ENCODE measurements at regions not wholly inside any gene's neighbourhood (a gene's known extent, or its start where the extent isn't known, plus 50 kb on each side); places are given as distances from the start of the nearest gene placed in this dataset.

- no peak overlapping the region for H3K56ac ChIP-seq (replicated peaks; ENCODE audit: insufficient read length, low read depth, low read length)
- no peaks in the 10 kb centered on the region for H3K79me1 ChIP-seq (ENCODE audit: low read depth, low read length)
- FAIRE-seq (no peak), DNase-seq (ENCODE audit: low read depth in 1 of 2, low spot score in 2 of 2) (no peak)
- POLR2A ChIA-PET (ENCODE audit: partially characterized antibody): no interaction called here
- no peak overlapping the region for H4K91ac ChIP-seq (replicated peaks; ENCODE audit: insufficient read length, low read length)
- H3K23ac ChIP-seq (ENCODE audit: insufficient read length): no peak overlapping the region
- CTCF ChIA-PET (ENCODE audit: partially characterized antibody): no interaction called here
- no peak overlapping the region for H4K5ac ChIP-seq (ENCODE audit: insufficient read length, low read depth, low read length)
- no peaks in the 10 kb centered on the region for H3K79me2 ChIP-seq (ENCODE audit: control insufficient read depth in 1 of 2, insufficient read depth in 2 of 2, low read length in 2 of 2)
- no peak overlapping the region for H2BK12ac ChIP-seq (ENCODE audit: low read depth, low read length)
- no peak overlapping the region for H3K9ac ChIP-seq (replicated peaks in 1 of 4; ENCODE audit: extremely low read depth in 1 of 4, low read depth in 3 of 4, low read length in 3 of 4)
- H2BK5ac ChIP-seq (ENCODE audit: low read depth, low read length): no peak overlapping the region
- H4K8ac ChIP-seq (ENCODE audit: extremely low read depth, insufficient read depth, low read length): no peak overlapping the region
- H2BK120ac ChIP-seq (replicated peaks; ENCODE audit: low read depth, low read length): no peak overlapping the region
- no peaks in the 10 kb centered on the region for H3K23me2 ChIP-seq (ENCODE audit: low read depth, low read length)
- H3K27me3 ChIP-seq (replicated peaks in 1 of 4; ENCODE audit: control insufficient read depth in 3 of 4, extremely low read depth in 1 of 4, insufficient read depth in 3 of 4, low read length in 3 of 4): no peaks in the 10 kb centered on the region
- H4K20me1 ChIP-seq (replicated peaks in 1 of 2; ENCODE audit: control insufficient read depth in 1 of 2, insufficient read depth in 2 of 2, low read length in 2 of 2): no peaks in the 10 kb centered on the region
- no peaks in the 10 kb centered on the region for H3K36me3 ChIP-seq (ENCODE audit: control insufficient read depth in 2 of 4, insufficient read depth in 4 of 4, low read length in 3 of 4)
- H3K4me1 ChIP-seq (replicated peaks in 1 of 4; ENCODE audit: control insufficient read depth in 3 of 4, insufficient read depth in 4 of 4, low read length in 3 of 4): no peaks in the 10 kb centered on the region; a peak in 1 of 7 replicates
- no peak overlapping the region; the same call in 1 of the 2 replicates for H2AFZ ChIP-seq (ENCODE audit: low read length)
- H2BK20ac ChIP-seq (ENCODE audit: low read length): no peak overlapping the region
- no peak overlapping the region for H3K18ac ChIP-seq (ENCODE audit: extremely low read depth, low read length)
- H2BK15ac ChIP-seq (ENCODE audit: low read length): no peak overlapping the region
- no peak overlapping the region for H3K14ac ChIP-seq (ENCODE audit: insufficient read length)
- no peaks in the 10 kb centered on the region for H3K9me3 ChIP-seq (ENCODE audit: insufficient read depth in 2 of 2, low read depth in 1 of 2, low read length in 1 of 2)
- TF ChIP-seq RXRA (IDR thresholded peaks at IDR 0.05; ENCODE audit: insufficient read depth, low read depth, low read length) (no peak), RBBP5 (IDR thresholded peaks at IDR 0.05; ENCODE audit: borderline replicate concordance, low read depth, low read length) (no peak), BRCA1 (IDR thresholded peaks at IDR 0.05; ENCODE audit: low read depth, low read length) (no peak), BACH1 (IDR thresholded peaks at IDR 0.05; ENCODE audit: low read length) (no peak), SP2 (IDR thresholded peaks at IDR 0.05; ENCODE audit: low read length) (no peak), CTBP2 (IDR thresholded peaks at IDR 0.05; ENCODE audit: borderline replicate concordance, insufficient read depth, insufficient read length, low read length) (no peak), HDAC6 (IDR thresholded peaks at IDR 0.05; ENCODE audit: low read depth, low read length) (no peak)
- no peak overlapping the region for H3K4ac ChIP-seq (replicated peaks; ENCODE audit: insufficient read length, low read depth, low read length)
- H3K27ac ChIP-seq (ENCODE audit: low read depth, low read length): no peak overlapping the region
- H3K4me3 ChIP-seq (ENCODE audit: extremely low read depth in 1 of 4, insufficient read depth in 2 of 4, low read depth in 3 of 4, low read length in 4 of 4): no peak overlapping the region
- H3K4me2 ChIP-seq (ENCODE audit: insufficient read depth in 1 of 2, low read depth in 2 of 2, low read length in 2 of 2): no peak overlapping the region
- WGBS, 2 experiments (ENCODE audit: extremely low coverage in 1 of 2, insufficient coverage in 1 of 2, insufficient read length in 1 of 2, insufficient replicate concordance in 2 of 2, low coverage in 1 of 2, low lambda C conversion rate in 2 of 2, missing lambda C conversion rate in 1 of 2): 87% methylated on average over 3 of the region's 3 CpGs; no CpG with 5 or more reads in 1 of the 2 experiments
- no peak overlapping the region for H2AK5ac ChIP-seq (ENCODE audit: low read depth, low read length)
Measured at GRCh38 chr2:57888463-57888862, 158.1 kb upstream of the VRK2 start.

Measured in H1 (cell line).